B cell (primary cell): ENCODE measurements at regions not wholly inside any gene's neighbourhood (a gene's known extent, or its start where the extent isn't known, plus 50 kb on each side); places are given as distances from the start of the nearest gene placed in this dataset.

Experiments
- CTCF ChIP-seq: fragments of 200-600 bp; IDR thresholded peaks from one replicate; pipeline ENCODE4 v1.8.0; 2022; ENCODE audit warnings: antibody characterized with exemption, mild to moderate bottlenecking
- EZH2 ChIP-seq: IDR thresholded peaks from 2 replicates; pipeline ENCODE4 v1.6.1; 2012; ENCODE audit warnings: borderline replicate concordance, low read depth, mild to moderate bottlenecking, moderate library complexity, low read length; ENCODE audit not compliant: insufficient read depth, poor library complexity, severe bottlenecking

- TF ChIP-seq CTCF (no peak), EZH2 (no peak)
Measured at GRCh38 chr2:150895968-150896367, 365.7 kb downstream of the RBM43 start.
